ENCODE measurements at regions not wholly inside any gene's neighbourhood (a gene's known extent, or its start where the extent isn't known, plus 50 kb on each side); places are given as distances from the start of the nearest gene placed in this dataset.

DNA sequence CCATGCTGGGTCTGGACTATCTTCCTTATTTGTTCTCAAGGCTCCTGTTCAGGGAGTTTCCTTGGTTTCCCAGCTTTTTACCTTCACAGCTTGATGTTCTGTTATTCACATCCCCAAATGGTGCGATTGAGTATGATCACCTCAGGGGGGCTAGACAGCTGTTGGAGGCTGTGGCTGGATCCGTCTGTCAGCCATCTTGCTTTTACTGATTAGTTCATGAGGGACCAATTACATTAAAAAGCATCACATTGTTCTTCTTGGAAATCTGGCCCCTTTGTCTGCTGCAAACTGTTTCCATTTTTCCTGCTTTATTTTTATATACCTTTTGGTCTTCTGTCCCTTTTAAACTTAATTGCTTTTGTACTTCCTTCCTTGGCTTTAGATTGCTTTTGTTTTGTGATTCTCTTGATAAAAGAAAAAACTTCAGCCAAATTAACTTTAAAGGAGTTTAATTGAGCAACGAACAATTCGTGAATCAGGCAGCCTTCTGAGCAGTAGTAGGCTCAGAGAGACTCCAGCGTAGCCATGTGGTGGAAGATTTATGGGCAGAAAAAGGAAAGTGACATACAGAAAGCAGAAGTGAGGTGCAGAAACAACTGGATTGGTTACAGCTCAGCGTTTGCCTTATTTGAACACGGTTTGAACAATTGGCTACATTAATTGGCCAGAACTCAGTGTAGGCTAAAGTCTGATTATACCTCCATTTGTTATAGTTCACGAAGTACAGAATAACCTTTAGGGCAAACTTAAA, 208.7 kb downstream of the AEBP2 start:
- Histone ChIP-seq H3K4me3 (ENCODE audit: low read depth in 2 of 2, low read length in 2 of 2) (no peak overlapping the region), H3K27me3 (ENCODE audit: control insufficient read depth, insufficient read depth, low read length) (no peaks in the 10 kb centered on the region), H3K27ac (ENCODE audit: low read length) (no peak overlapping the region), H3K9me3 (ENCODE audit: control insufficient read depth, insufficient read depth, low read depth, low read length) (no peaks in the 10 kb centered on the region), H3K36me3 (ENCODE audit: control insufficient read depth, insufficient read depth, low read length) (no peaks in the 10 kb centered on the region), H3K4me1 (ENCODE audit: control insufficient read depth, insufficient read depth, low read length) (no peaks in the 10 kb centered on the region)
- ChIA-PET POLR2A (no interaction called here), CTCF (no interaction called here)
- intact Hi-C loops (cut with micrococcal nuclease; ENCODE audit: unreplicated experiment): no loop called here
- TF ChIP-seq SIN3A (IDR thresholded peaks at IDR 0.05; ENCODE audit: borderline replicate concordance, insufficient read depth, low read depth, low read length) (no peak), POLR2AphosphoS5 (IDR thresholded peaks at IDR 0.05; ENCODE audit: low read depth, low read length) (no peak), TCF7L2 (IDR thresholded peaks at IDR 0.05; ENCODE audit: low read depth, low read length) (no peak)
- TF ChIP-seq, protein P1, sequence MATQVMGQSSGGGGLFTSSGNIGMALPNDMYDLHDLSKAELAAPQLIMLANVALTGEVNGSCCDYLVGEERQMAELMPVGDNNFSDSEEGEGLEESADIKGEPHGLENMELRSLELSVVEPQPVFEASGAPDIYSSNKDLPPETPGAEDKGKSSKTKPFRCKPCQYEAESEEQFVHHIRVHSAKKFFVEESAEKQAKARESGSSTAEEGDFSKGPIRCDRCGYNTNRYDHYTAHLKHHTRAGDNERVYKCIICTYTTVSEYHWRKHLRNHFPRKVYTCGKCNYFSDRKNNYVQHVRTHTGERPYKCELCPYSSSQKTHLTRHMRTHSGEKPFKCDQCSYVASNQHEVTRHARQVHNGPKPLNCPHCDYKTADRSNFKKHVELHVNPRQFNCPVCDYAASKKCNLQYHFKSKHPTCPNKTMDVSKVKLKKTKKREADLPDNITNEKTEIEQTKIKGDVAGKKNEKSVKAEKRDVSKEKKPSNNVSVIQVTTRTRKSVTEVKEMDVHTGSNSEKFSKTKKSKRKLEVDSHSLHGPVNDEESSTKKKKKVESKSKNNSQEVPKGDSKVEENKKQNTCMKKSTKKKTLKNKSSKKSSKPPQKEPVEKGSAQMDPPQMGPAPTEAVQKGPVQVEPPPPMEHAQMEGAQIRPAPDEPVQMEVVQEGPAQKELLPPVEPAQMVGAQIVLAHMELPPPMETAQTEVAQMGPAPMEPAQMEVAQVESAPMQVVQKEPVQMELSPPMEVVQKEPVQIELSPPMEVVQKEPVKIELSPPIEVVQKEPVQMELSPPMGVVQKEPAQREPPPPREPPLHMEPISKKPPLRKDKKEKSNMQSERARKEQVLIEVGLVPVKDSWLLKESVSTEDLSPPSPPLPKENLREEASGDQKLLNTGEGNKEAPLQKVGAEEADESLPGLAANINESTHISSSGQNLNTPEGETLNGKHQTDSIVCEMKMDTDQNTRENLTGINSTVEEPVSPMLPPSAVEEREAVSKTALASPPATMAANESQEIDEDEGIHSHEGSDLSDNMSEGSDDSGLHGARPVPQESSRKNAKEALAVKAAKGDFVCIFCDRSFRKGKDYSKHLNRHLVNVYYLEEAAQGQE (IDR thresholded peaks at IDR 0.05; ENCODE audit: insufficient read depth in 1 of 2, low read depth in 2 of 2, low read length in 1 of 2): no peak
- TF ChIP-seq, protein P2, sequence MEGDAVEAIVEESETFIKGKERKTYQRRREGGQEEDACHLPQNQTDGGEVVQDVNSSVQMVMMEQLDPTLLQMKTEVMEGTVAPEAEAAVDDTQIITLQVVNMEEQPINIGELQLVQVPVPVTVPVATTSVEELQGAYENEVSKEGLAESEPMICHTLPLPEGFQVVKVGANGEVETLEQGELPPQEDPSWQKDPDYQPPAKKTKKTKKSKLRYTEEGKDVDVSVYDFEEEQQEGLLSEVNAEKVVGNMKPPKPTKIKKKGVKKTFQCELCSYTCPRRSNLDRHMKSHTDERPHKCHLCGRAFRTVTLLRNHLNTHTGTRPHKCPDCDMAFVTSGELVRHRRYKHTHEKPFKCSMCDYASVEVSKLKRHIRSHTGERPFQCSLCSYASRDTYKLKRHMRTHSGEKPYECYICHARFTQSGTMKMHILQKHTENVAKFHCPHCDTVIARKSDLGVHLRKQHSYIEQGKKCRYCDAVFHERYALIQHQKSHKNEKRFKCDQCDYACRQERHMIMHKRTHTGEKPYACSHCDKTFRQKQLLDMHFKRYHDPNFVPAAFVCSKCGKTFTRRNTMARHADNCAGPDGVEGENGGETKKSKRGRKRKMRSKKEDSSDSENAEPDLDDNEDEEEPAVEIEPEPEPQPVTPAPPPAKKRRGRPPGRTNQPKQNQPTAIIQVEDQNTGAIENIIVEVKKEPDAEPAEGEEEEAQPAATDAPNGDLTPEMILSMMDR (IDR thresholded peaks at IDR 0.05): no peak
- in situ Hi-C loops (cut with HindIII; ENCODE audit: low pct_unique_long_range_greater_than_20kb, low sequenced_read_pairs): no loop called here
- BruUV-seq (replicated peaks): no TSS peak
- ATAC-seq (no peak), DNase-seq (ENCODE audit: low read depth, low spot score) (no peak)

DNA sequence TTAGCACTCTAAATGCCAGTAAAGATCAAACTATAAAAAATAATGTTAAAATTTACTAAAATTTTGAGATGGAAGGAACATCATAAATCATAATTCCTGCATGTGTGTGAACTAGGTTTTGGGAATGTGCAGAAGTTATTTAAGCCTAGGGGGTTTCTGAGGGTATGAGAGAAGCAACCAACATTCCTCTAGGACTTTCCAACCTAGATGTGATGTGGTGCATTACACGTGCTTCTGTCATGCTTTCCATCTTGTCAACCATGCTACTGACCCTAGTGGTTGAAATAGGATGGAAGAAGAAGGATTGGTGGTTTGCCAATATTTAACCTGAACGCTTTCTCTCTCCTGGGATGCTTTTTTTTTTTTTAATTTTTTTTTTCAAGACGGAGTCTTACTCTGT, 209.3 kb downstream of the AEBP2 start:
- Histone ChIP-seq H3K36me3 (ENCODE audit: control insufficient read depth, insufficient read depth, low read length) (no peaks in the 10 kb centered on the region), H3K27ac (ENCODE audit: low read length) (no peak overlapping the region), H3K4me1 (ENCODE audit: control insufficient read depth, insufficient read depth, low read length) (no peaks in the 10 kb centered on the region), H3K9me3 (ENCODE audit: control insufficient read depth, insufficient read depth, low read depth, low read length) (no peaks in the 10 kb centered on the region), H3K4me3 (ENCODE audit: low read depth in 2 of 2, low read length in 2 of 2) (no peak overlapping the region), H3K27me3 (ENCODE audit: control insufficient read depth, insufficient read depth, low read length) (no peaks in the 10 kb centered on the region)
- no peak for DNase-seq (ENCODE audit: low read depth, low spot score)
- in situ Hi-C loops (cut with HindIII; ENCODE audit: low pct_unique_long_range_greater_than_20kb, low sequenced_read_pairs): no loop called here
- no TSS peak for BruUV-seq (replicated peaks)
- TF ChIP-seq, protein P2 (IDR thresholded peaks at IDR 0.05): no peak
- intact Hi-C loops (cut with micrococcal nuclease; ENCODE audit: unreplicated experiment): no loop called here
- ATAC-seq: no peak
- ChIA-PET CTCF (no interaction called here), POLR2A (no interaction called here)
